Omental fat pad (tissue), 3 donors: ENCODE measurements at regions not wholly inside any gene's neighbourhood (a gene's known extent, or its start where the extent isn't known, plus 50 kb on each side); places are given as distances from the start of the nearest gene placed in this dataset.

Experiments
- ATAC-seq: fragments of 150-250 bp; one replicate; pipeline ENCODE4 v1.9.1; 2016; ENCODE audit warnings: mild to moderate bottlenecking, moderate library complexity; ENCODE audit not compliant: low FRiP score
- DNase-seq: peaks from one replicate; pipeline ENCODE4 v3.0.0-alpha.2; 2019; ENCODE audit warnings: low spot score
- CTCF ChIP-seq, 3 donors: fragments of 450-650 bp; IDR thresholded peaks; one replicate each; pipeline ENCODE4 v1.5.1; 2016 to 2017; ENCODE audit warnings: antibody characterized with exemption in 3 of 3, mild to moderate bottlenecking in 3 of 3, moderate library complexity in 2 of 3

- TF ChIP-seq CTCF (IDR thresholded peaks at IDR 0.05) = no peak
- ATAC-seq = no peak
- no peak for DNase-seq
These were observed 1095.1 kb upstream of the GYPC start for GRCh38 chr2:125560855-125561254.

GRCh38 chr2:125561302-125561701, 1094.7 kb upstream of the GYPC start:
- DNase-seq = no peak

GRCh38 chr2:125562924-125563323, 1093.0 kb upstream of the GYPC start:
- no peak for TF ChIP-seq CTCF (IDR thresholded peaks at IDR 0.05)

More at GRCh38 chr2:125561302-125561701, 1094.7 kb upstream of the GYPC start:
- TF ChIP-seq CTCF (IDR thresholded peaks at IDR 0.05) = no peak
- ATAC-seq = no peak

GRCh38 chr2:125564471-125564870, 1091.5 kb upstream of the GYPC start:
- DNase-seq = no peak
- no peak for TF ChIP-seq CTCF (IDR thresholded peaks at IDR 0.05)
- ATAC-seq = no peak

More at GRCh38 chr2:125562924-125563323, 1093.0 kb upstream of the GYPC start:
- DNase-seq = no peak
- ATAC-seq = no peak

- no peak for TF ChIP-seq CTCF (IDR thresholded peaks at IDR 0.05)
These were observed 1089.5 kb upstream of the GYPC start for GRCh38 chr2:125566422-125566821.

GRCh38 chr2:125567100-125567499, 1088.9 kb upstream of the GYPC start:
- ATAC-seq (no peak), DNase-seq (no peak)
- no peak for TF ChIP-seq CTCF (IDR thresholded peaks at IDR 0.05)

More at GRCh38 chr2:125566422-125566821, 1089.5 kb upstream of the GYPC start:
- ATAC-seq (no peak), DNase-seq (no peak)

GRCh38 chr2:125572660-125573059, 1083.3 kb upstream of the GYPC start:
- DNase-seq = no peak
- no peak for TF ChIP-seq CTCF (IDR thresholded peaks at IDR 0.05)
- no peak for ATAC-seq
